Mucosa of rectum (tissue), 2 donors: ENCODE measurements at regions not wholly inside any gene's neighbourhood (a gene's known extent, or its start where the extent isn't known, plus 50 kb on each side); places are given as distances from the start of the nearest gene placed in this dataset.

Experiments used
- H3K27ac ChIP-seq, 2 donors: one replicate each; pipeline ENCODE4 v1.7.0; 2013; ENCODE audit warnings: inconsistent platforms in 2 of 2, low read depth in 2 of 2, low read length in 2 of 2
- H3K27me3 ChIP-seq, 2 donors: one replicate each; pipeline ENCODE4 v1.7.0; 2013; ENCODE audit warnings: low read length in 2 of 2; ENCODE audit not compliant: control insufficient read depth in 2 of 2, insufficient read depth in 2 of 2
- H3K36me3 ChIP-seq, 2 donors: one replicate each; pipeline ENCODE4 v1.7.0; 2013; ENCODE audit warnings: low read length in 2 of 2; ENCODE audit not compliant: control insufficient read depth in 2 of 2, insufficient read depth in 2 of 2
- H3K4me1 ChIP-seq, 2 donors: one replicate each; pipeline ENCODE4 v1.7.0; 2013; ENCODE audit warnings: low read length in 2 of 2, mild to moderate bottlenecking in 1 of 2; ENCODE audit not compliant: control insufficient read depth in 2 of 2, insufficient read depth in 2 of 2
- H3K4me3 ChIP-seq, 2 donors: one replicate each; pipeline ENCODE4 v1.7.0; 2013; ENCODE audit warnings: low read length in 2 of 2
- H3K9ac ChIP-seq, 2 donors: one replicate each; pipeline ENCODE4 v1.7.0; 2013; ENCODE audit warnings: low read length in 2 of 2, low read depth in 1 of 2, mild to moderate bottlenecking in 1 of 2
- H3K9me3 ChIP-seq, 2 donors: one replicate each; pipeline ENCODE4 v1.7.0; 2013; ENCODE audit warnings: low read length in 2 of 2; ENCODE audit not compliant: control insufficient read depth in 2 of 2
- donor health status: healthy.
- donor health status: Normal muscosa, but diverticular disease.

DNA sequence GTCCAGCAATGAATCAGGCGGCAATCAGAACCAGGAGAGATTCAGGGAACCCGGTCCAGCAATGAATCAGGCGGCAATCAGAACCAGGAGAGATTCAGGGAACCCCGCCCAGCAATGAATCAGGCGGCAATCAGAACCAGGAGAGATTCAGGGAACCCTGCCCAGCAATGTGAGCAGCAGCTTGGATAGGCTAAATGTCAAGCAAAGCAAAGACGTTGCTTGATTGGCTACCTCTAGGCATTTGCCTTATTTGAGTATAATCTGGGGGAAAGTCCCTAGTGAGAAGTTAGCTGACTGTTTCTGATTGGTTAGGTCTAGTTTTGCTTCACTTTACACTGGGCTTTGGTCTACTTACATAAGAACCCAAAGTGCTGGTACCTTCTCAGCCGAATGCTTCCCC, 1212.2 kb upstream of the TENM3 start:
- no peak overlapping the region for H3K27ac ChIP-seq
- no peaks in the 10 kb centered on the region for H3K4me1 ChIP-seq
- no peaks in the 10 kb centered on the region for H3K9me3 ChIP-seq
- H3K9ac ChIP-seq, result no peak overlapping the region
- no peak overlapping the region for H3K4me3 ChIP-seq
- no peaks in the 10 kb centered on the region for H3K36me3 ChIP-seq
- no peaks in the 10 kb centered on the region for H3K27me3 ChIP-seq

DNA sequence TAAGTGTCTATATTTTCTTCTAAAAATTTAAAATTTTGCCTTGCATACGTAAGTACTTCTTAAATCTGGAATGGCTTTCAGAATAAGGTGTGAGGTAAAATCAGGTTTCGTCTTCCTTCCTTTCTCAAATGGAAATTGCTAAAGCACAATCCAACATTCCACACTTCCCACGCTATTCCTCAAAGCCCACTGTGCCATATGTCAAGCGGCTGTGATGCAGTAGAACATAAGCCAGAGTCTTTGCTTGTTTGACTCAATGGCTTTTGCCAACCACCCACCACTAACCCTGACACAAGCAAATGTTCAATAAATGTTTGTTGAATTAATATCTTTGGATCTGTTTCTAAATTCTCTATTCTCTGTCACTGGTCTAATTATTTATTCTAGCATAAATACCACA, 1199.7 kb upstream of the TENM3 start:
- H3K4me3 ChIP-seq, result no peak overlapping the region
- no peak overlapping the region for H3K27ac ChIP-seq
- H3K36me3 ChIP-seq, result no peaks in the 10 kb centered on the region
- H3K9me3 ChIP-seq, result no peaks in the 10 kb centered on the region
- no peak overlapping the region for H3K9ac ChIP-seq
- H3K27me3 ChIP-seq, result no peaks in the 10 kb centered on the region
- H3K4me1 ChIP-seq, result no peaks in the 10 kb centered on the region

DNA sequence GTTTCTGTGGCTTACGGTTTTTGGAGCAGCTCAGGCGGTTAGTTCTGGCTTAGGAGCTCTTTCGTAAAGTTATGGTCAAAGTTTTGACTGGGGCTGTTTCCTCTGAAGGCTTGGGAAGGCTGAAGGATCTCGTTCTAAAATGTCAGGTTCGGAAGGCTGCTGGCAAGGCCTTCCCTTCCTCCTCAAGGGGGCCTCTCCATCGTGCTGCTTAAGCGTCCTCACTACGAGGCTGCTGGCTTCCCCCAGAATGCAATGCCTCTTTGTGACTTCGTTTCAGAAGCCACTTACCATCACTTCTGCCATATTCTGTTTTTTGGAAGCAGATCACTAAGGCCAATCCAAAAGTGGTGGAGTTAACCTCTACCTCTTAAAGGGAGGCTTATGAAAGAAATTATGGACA, 1196.4 kb upstream of the TENM3 start:
- H3K9me3 ChIP-seq, result no peaks in the 10 kb centered on the region
- no peak overlapping the region for H3K9ac ChIP-seq
- no peaks in the 10 kb centered on the region for H3K4me1 ChIP-seq
- no peak overlapping the region for H3K27ac ChIP-seq
- no peak overlapping the region for H3K4me3 ChIP-seq
- no peaks in the 10 kb centered on the region for H3K36me3 ChIP-seq
- no peaks in the 10 kb centered on the region for H3K27me3 ChIP-seq

DNA sequence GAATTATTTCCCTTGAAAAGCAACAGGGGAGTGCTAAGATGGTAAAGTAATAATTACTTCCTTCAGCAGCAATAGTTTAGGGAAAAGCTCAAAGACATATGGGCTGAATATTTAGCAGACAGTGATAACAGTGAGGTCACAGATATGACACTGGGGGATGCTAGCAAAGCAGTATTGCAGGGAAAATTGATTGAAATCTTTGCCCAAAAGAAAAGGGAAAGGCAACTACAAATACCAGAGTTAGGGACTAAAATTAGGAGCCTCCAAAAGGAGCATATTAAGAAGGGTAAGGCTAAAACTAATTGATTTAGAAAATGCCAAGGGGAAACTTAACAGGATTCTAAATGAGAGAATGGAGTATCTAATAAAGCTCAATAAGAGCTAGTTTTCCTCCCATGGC, 1191.3 kb upstream of the TENM3 start:
- Histone ChIP-seq H3K36me3 (no peaks in the 10 kb centered on the region), H3K9ac (no peak overlapping the region), H3K4me3 (no peak overlapping the region), H3K27ac (no peak overlapping the region), H3K4me1 (no peaks in the 10 kb centered on the region), H3K9me3 (no peaks in the 10 kb centered on the region), H3K27me3 (no peaks in the 10 kb centered on the region)

DNA sequence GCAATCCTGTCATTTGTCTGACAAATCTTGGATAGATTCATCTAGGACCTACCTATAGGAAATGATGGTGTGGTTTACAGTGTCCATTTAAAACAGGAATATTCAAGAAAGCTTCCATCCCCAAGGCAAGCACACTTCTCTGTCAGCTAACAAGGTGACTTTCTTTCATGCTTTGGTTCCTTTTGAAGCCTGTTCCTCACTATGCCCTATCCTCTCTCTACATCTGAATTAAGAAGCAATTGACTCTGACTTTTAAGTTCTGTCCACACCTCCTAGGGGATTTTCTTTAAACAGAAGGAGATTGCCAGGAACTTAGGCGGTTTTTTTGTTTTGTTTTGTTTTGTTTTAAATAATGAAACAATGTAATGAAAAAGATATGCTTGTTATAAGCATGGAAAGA, 1181.4 kb upstream of the TENM3 start:
- Histone ChIP-seq H3K36me3 (no peaks in the 10 kb centered on the region), H3K4me3 (no peak overlapping the region), H3K4me1 (no peaks in the 10 kb centered on the region), H3K9ac (no peak overlapping the region), H3K9me3 (no peaks in the 10 kb centered on the region), H3K27me3 (no peaks in the 10 kb centered on the region), H3K27ac (no peak overlapping the region)

DNA sequence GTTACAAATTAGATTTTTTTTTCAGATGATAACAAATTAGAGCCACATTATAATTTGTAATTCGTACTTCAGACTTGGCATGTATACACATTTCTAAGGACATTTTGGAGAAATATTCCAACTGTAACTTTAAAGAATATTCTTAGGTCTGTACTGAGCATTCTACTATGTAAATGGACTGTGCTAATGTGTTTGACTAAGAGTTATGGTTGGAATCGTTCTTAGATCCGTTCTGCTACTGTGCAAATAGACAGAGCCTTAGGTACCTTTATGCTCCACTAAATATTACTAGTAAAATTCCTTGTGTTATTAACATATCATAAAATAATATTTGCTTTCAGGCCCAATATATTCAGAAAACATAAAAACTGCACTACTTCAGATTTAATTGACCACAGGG, 1180.0 kb upstream of the TENM3 start:
- Histone ChIP-seq H3K27ac (no peak overlapping the region), H3K9me3 (no peaks in the 10 kb centered on the region), H3K9ac (no peak overlapping the region), H3K27me3 (no peaks in the 10 kb centered on the region), H3K4me3 (no peak overlapping the region), H3K36me3 (no peaks in the 10 kb centered on the region), H3K4me1 (no peaks in the 10 kb centered on the region)

DNA sequence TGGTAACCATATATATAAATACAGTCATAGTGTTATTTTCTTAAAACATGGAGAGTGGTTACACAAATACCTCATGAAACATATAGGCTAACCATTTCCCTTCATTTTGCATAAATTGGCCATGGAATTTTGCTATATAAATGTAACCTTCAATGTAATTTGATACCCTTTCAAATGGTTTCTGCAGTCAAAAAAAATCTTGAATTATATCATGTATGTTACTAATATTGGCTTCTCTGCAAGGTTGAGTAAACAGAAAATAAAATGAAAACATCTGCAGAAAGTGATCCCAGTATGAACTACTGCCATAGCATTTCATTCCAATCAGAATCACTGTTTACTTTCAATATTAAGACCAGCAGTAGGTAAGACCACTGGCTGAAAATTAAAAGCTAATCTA, 1165.9 kb upstream of the TENM3 start:
- Histone ChIP-seq H3K4me1 (no peaks in the 10 kb centered on the region), H3K27me3 (no peaks in the 10 kb centered on the region), H3K36me3 (no peaks in the 10 kb centered on the region), H3K27ac (no peak overlapping the region), H3K4me3 (no peak overlapping the region), H3K9me3 (peaks cover 0 to 2% of the 10 kb centered on the region in 2 donors), H3K9ac (no peak overlapping the region)

DNA sequence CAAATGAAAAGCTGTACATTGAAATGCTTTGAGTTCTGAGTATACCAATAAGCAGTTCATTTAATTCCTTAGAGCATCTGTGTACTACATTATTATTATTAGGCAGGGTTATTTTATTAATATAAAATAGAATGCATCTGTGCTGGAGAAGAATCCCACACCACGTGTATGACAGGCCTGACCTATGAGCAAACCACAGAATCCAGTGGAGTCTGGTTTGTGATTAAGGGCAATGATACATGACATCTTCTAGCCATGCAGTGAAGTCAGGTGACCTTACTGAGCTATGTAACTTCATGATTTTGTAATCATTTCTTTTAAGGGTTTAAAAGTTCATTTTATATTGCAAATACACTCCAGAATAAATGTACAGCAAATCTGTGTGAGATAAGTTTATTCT, 1165.0 kb upstream of the TENM3 start:
- Histone ChIP-seq H3K27me3 (no peaks in the 10 kb centered on the region), H3K9me3 (peaks cover 0 to 2% of the 10 kb centered on the region in 2 donors), H3K36me3 (no peaks in the 10 kb centered on the region), H3K4me3 (no peak overlapping the region), H3K27ac (no peak overlapping the region), H3K9ac (no peak overlapping the region), H3K4me1 (no peaks in the 10 kb centered on the region)

DNA sequence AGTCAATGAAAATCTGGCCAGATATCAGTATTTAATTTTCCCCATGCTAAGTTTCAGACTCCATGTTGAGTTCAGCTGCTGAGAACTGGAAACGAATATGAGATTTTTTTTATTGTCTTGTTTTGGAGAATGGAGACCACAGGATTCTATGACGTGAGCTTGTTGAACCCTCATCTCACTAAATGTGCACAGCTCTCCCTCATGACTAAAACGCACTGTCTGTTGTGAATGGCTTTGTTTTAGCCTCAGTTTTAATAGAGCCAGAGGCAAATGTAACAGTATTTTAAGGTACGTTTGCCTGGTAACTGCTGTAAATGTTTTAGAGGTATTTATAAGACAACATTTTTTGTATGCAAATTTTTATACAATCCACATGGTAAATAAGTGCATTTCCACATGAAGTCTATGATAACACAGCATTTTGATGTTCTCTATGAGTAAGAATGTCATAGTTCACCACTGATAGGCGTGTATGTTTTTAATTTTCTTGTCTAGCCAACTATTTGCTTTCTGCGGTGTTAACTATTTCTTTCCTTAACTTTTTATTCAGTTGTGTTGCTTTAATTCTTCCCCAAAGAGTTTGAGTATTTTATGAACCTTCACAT, 1159.3 kb upstream of the TENM3 start:
- no peak overlapping the region for H3K27ac ChIP-seq
- H3K4me3 ChIP-seq, result no peak overlapping the region
- H3K27me3 ChIP-seq, result no peaks in the 10 kb centered on the region
- no peaks in the 10 kb centered on the region for H3K4me1 ChIP-seq
- H3K9ac ChIP-seq, result no peak overlapping the region
- H3K36me3 ChIP-seq, result no peaks in the 10 kb centered on the region
- H3K9me3 ChIP-seq, result no peaks in the 10 kb centered on the region

DNA sequence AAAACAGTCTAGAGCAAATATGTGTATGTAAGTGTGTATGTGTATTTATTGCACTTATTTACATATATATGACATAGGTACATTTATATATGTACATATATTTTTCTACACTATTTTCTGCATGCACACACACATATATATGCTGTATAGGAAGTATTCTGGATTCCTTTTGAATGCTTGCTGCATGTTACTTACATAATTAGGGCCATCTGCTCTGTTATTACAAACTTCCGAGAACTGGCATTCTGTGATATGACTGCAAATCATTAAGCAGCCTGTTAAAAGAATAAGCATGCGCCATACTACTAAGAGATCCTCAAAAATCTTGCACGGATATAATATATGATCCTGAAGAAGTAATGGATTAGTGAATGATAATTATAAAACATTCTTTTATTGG, 1157.6 kb upstream of the TENM3 start:
- Histone ChIP-seq H3K27me3 (no peaks in the 10 kb centered on the region), H3K9ac (no peak overlapping the region), H3K4me1 (no peaks in the 10 kb centered on the region), H3K27ac (no peak overlapping the region), H3K36me3 (no peaks in the 10 kb centered on the region), H3K9me3 (no peaks in the 10 kb centered on the region), H3K4me3 (no peak overlapping the region)

DNA sequence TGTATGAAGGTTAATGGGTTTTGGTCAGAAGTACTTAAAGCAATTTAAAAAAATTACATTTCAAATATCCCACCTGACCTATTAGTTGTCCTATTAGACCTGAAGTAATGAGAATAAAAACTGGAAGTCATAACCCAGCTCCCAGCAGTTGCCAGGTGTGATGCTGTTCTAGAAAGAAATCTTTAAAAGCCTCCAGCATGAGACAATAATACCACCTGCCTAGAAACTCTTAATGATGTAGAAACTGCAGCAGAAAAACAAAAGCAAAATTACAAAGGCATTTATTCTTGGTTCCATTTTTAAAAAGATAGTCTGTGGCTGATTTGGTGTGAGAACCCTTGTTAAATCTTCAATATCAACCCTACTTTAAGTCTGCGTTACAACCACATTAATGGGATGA, 1137.7 kb upstream of the TENM3 start:
- Histone ChIP-seq H3K4me3 (no peak overlapping the region), H3K4me1 (no peaks in the 10 kb centered on the region), H3K27ac (no peak overlapping the region), H3K9ac (no peak overlapping the region), H3K27me3 (no peaks in the 10 kb centered on the region), H3K9me3 (no peaks in the 10 kb centered on the region), H3K36me3 (no peaks in the 10 kb centered on the region)
